ENCODE measurements at regions not wholly inside any gene's neighbourhood (a gene's known extent, or its start where the extent isn't known, plus 50 kb on each side); places are given as distances from the start of the nearest gene placed in this dataset.

- TF ChIP-seq CTCF (IDR thresholded peaks at IDR 0.05) (no peak), EZH2 (IDR thresholded peaks at IDR 0.05; ENCODE audit: borderline replicate concordance, insufficient read depth, low read depth, low read length, poor library complexity, severe bottlenecking) (no peak)
Observed at GRCh38 chr21:26637201-26637745, 64.2 kb upstream of the CYYR1 start.

Measured in B cell (primary cell).